Gastroesophageal sphincter (tissue), 4 donors: ENCODE measurements at regions not wholly inside any gene's neighbourhood (a gene's known extent, or its start where the extent isn't known, plus 50 kb on each side); places are given as distances from the start of the nearest gene placed in this dataset.

ENCODE experiments used
- ATAC-seq: fragments of 150-250 bp; one replicate; pipeline ENCODE4 v1.9.1; 2016; ENCODE audit warnings: mild to moderate bottlenecking, moderate library complexity
- H3K27ac ChIP-seq, 4 donors: fragments of 200-600 bp; sonication (generic) in 3 of 4; 1 replicate in 3 of 4; 2 replicates in 1 of 4; pipeline ENCODE4 v1.5.1; 2016 to 2019
- H3K27me3 ChIP-seq: fragments of 200-600 bp; sonication (generic); one replicate; pipeline ENCODE4 v1.5.1; 2019
- H3K36me3 ChIP-seq, 2 donors: fragments of 200-600 bp; sonication (generic); one replicate each; pipeline ENCODE4 v1.5.1; 2019; ENCODE audit warnings: control low read depth in 1 of 2
- H3K4me1 ChIP-seq, 3 donors: fragments of 200-600 bp; sonication (generic); 1 replicate in 2 of 3; 2 replicates in 1 of 3; pipeline ENCODE4 v1.5.1; 2016 to 2019; ENCODE audit warnings: control low read depth in 2 of 3
- H3K4me3 ChIP-seq, 2 donors: fragments of 200-600 bp; sonication (generic); one replicate each; pipeline ENCODE4 v1.5.1; 2019; ENCODE audit warnings: mild to moderate bottlenecking in 1 of 2, moderate library complexity in 1 of 2
- H3K9me3 ChIP-seq, 3 donors: fragments of 200-600 bp; sonication (generic); one replicate each; pipeline ENCODE4 v1.5.1; 2017 to 2019; ENCODE audit warnings: control low read depth in 2 of 3
- CTCF ChIP-seq, 4 experiments: fragments of 200-600 bp in 2 of 4; fragments of 450-650 bp in 2 of 4; sonication (generic) in 1 of 4; IDR thresholded peaks; one replicate each; pipeline ENCODE4 v1.5.1; 2017 to 2019; ENCODE audit warnings: antibody characterized with exemption in 4 of 4, mild to moderate bottlenecking in 2 of 4, moderate library complexity in 2 of 4
- EP300 ChIP-seq: sonication (generic); formaldehyde crosslinking; IDR thresholded peaks from one replicate; pipeline ENCODE4 v1.6.1; 2017; ENCODE audit warnings: antibody characterized with exemption, mild to moderate bottlenecking
- POLR2A ChIP-seq, 2 donors: fragments of 450-650 bp; IDR thresholded peaks; one replicate each; pipeline ENCODE4 v1.6.1; 2017; ENCODE audit warnings: antibody characterized with exemption in 2 of 2, mild to moderate bottlenecking in 2 of 2, moderate library complexity in 1 of 2
- POLR2AphosphoS5 ChIP-seq: sonication (generic); formaldehyde crosslinking; IDR thresholded peaks from one replicate; pipeline ENCODE4 v1.6.1; 2017; ENCODE audit warnings: antibody characterized with exemption
- WGBS, 2 donors: methylation state at CpG; one replicate each; pipeline ENCODE4 v1.1.5; 2018; ENCODE audit warnings: low coverage in 1 of 2; 5-methylcytosine and 5-hydroxymethylcytosine counted together

- Histone ChIP-seq H3K27ac (no peak overlapping the region), H3K27me3 (no peaks in the 10 kb centered on the region), H3K36me3 (no peaks in the 10 kb centered on the region), H3K4me1 (no peaks in the 10 kb centered on the region), H3K9me3 (no peaks in the 10 kb centered on the region), H3K4me3 (no peak overlapping the region)
- ATAC-seq, result no peak
- TF ChIP-seq EP300 (no peak), CTCF (IDR thresholded peaks at IDR 0.05) (no peak), POLR2AphosphoS5 (no peak), POLR2A (IDR thresholded peaks at IDR 0.05) (no peak)
- 49 to 80% methylated on average over 3 of the region's 3 CpGs for WGBS, 2 donors
Observed at GRCh38 chrX:149371986-149372385, 133.1 kb downstream of the IDS start.

DNA sequence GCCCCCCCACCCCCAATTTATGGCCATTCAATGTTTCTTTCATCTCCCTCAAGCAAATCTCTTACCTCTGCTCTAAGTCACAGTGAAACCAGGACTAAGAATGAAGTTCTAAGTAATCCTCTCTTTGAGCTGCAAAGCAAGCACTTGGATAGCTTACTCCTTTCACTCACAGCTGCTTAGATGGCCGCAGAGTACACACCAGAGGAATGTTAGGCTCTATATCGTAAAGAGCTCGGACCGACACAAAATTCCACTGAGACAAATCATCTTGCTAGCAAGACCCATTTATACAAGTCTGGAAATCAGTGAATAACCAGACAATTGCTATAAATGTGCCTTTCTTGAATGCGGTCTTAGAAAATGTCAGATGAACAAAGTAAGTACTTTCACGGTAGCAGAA is 135.0 kb downstream of the IDS start:
- WGBS, 2 donors, result 76 to 91% methylated on average over 2 of the region's 6 CpGs
- Histone ChIP-seq H3K36me3 (no peaks in the 10 kb centered on the region), H3K27ac (no peak overlapping the region), H3K4me3 (no peak overlapping the region), H3K27me3 (no peaks in the 10 kb centered on the region), H3K4me1 (no peaks in the 10 kb centered on the region), H3K9me3 (no peaks in the 10 kb centered on the region)
- ATAC-seq, result no peak
- TF ChIP-seq POLR2A (IDR thresholded peaks at IDR 0.05) (no peak), POLR2AphosphoS5 (no peak), EP300 (no peak), CTCF (IDR thresholded peaks at IDR 0.05) (no peak)

DNA sequence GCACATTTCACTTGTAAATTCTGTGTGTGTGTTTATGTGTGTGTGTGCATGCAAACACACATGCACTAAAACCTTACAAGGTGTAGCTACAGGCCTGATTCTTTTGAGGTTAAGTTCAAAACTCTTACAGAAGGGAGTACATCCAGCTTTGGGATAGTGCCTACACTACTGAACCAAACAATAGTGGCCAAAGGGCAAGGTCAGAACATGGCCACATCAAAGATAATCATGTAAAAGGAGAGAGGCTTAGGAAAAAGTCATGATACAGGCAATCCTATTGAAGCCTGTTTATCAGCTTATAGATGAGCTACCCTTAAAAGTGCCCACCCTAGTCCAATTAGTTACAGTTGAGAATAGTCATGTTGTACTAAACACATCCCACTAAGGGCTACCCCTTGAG is 139.6 kb downstream of the IDS start:
- Histone ChIP-seq H3K4me1 (no peaks in the 10 kb centered on the region), H3K36me3 (no peaks in the 10 kb centered on the region), H3K27ac (no peak overlapping the region), H3K4me3 (no peak overlapping the region), H3K27me3 (no peaks in the 10 kb centered on the region), H3K9me3 (no peaks in the 10 kb centered on the region)
- no peak for TF ChIP-seq CTCF (IDR thresholded peaks at IDR 0.05)
- no peak for TF ChIP-seq EP300
- TF ChIP-seq POLR2A (IDR thresholded peaks at IDR 0.05), result no peak
- no peak for TF ChIP-seq POLR2AphosphoS5
- no peak for ATAC-seq

DNA sequence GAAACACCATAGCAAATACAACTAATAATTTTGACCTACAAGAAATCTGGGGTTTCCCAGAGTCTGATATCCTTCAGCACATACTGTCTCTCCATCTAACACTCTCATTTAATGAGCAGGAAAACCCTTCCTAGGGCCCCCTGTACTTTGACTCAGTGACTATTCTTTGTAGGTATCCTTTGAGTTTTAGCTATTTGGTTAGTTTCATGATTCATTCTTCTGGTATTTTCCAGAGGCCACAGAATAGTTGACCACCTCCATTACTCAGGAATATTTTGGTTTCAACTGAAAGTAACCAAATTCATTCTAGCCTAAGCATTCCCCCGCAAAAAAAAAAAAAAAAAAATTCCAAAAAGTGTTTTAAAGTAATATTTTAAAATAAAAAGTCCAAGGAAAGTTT is 140.0 kb downstream of the IDS start:
- Histone ChIP-seq H3K27me3 (no peaks in the 10 kb centered on the region), H3K4me1 (no peaks in the 10 kb centered on the region), H3K4me3 (no peak overlapping the region), H3K36me3 (no peaks in the 10 kb centered on the region), H3K27ac (no peak overlapping the region), H3K9me3 (no peaks in the 10 kb centered on the region)
- no peak for TF ChIP-seq POLR2AphosphoS5
- no peak for TF ChIP-seq CTCF (IDR thresholded peaks at IDR 0.05)
- no peak for TF ChIP-seq POLR2A (IDR thresholded peaks at IDR 0.05)
- TF ChIP-seq EP300, result no peak
- ATAC-seq, result no peak
- 80 to 100% methylated on average over 1 of the region's 1 CpG for WGBS, 2 donors

DNA sequence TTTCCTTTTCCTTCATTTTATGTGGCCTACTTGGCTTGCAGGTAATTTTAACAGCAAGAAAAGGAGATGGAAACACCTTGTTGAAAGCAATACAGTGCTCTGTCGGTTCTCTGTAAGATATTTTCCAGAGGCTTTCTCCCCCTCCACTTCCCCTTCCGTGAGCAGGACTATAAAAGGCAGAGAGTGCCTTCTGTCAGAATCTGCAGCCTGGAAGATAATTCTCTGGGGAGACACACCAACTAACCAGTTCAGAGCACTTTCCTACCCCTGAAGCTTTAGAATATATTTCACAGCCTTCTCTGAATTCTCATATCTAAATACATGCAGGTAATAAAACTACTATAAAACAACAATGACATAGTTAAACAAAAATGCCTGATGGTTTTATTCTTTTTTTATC is 141.1 kb downstream of the IDS start:
- H3K4me1 ChIP-seq, result no peaks in the 10 kb centered on the region
- ATAC-seq, result no peak
- no peaks in the 10 kb centered on the region for H3K9me3 ChIP-seq
- TF ChIP-seq CTCF (IDR thresholded peaks at IDR 0.05) (no peak), EP300 (no peak), POLR2A (IDR thresholded peaks at IDR 0.05) (no peak), POLR2AphosphoS5 (no peak)
- WGBS, 2 donors, result 0 to 14% methylated on average over 1 to 2 of the region's 2 CpGs
- no peaks in the 10 kb centered on the region for H3K36me3 ChIP-seq
- H3K4me3 ChIP-seq, result no peak overlapping the region
- H3K27ac ChIP-seq, result no peak overlapping the region
- H3K27me3 ChIP-seq, result no peaks in the 10 kb centered on the region
